Stimulated activated CD8-positive, alpha-beta memory T cell treated with anti-CD3 and anti-CD28 coated beads, Interleukin-12 subunit alpha, Interleukin-12 subunit beta, amount 100 ng/mL, for 4 hours (primary cell): ENCODE measurements at regions not wholly inside any gene's neighbourhood (a gene's known extent, or its start where the extent isn't known, plus 50 kb on each side); places are given as distances from the start of the nearest gene placed in this dataset.

ENCODE experiments used
- DNase-seq: peaks from one replicate; pipeline ENCODE4 v3.0.0-alpha.2; 2020; ENCODE audit warnings: low read depth

DNA sequence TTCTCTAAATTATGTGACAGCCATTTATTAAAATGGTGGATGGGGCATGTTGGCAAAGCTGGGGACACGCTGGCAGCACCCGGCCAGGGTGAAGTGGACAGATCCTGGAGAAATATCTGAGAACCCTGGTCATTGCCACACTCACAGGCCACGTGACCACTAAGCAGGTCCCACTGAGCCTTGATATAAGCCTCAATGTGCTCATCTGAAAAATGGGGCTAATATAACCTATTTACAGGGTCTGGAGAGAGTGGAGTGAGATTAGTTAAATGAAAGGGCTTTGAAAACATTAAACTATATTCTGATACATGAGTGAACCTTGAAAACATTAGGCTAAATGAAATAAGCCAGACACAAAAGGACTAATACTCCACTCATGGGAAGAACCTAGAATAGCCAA lies 108.9 kb downstream of the RBFOX3 start:
- DNase-seq, result no peak

DNA sequence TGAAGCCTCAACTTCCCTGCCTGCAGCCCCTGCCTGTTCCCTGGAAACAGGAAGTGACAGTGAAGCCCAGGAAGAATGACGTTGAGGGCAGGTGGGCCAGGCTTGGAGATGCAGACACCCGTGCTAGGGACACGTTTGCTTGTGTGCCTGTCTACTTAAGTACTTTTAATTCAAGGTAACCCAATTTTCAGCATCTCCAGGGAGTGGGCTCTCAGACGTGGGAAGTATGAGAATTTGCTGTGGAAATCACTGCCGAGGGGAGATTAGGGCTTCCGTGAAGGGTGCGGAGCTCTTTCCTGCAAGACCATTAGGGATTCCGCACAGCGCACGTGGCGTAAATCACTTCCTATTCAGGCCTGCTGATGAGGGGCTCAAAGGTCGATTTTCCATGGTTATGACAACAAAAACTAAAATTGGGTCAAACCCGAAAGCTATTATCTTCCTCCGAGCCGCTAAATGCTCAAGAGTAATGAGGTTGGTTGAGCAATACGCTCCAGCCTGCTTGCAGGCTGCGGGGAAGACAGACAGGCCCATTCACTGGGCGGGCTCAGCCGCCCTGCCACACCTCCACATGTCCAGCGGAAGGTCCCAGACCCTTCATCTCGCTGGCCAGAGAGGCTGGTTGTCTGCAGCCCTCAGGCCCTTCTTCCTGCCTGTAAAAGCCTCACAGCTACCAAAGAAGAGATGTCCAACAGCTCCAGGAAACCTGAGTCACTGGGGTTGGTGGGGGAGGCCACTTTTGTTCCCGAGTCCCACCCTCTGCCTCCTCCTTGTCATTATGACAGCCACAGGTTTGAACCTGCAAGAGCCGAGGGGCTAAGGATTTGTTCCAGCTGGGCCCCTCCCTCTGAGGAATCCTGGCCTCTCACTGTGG lies 109.9 kb downstream of the RBFOX3 start:
- DNase-seq, result no peak

DNA sequence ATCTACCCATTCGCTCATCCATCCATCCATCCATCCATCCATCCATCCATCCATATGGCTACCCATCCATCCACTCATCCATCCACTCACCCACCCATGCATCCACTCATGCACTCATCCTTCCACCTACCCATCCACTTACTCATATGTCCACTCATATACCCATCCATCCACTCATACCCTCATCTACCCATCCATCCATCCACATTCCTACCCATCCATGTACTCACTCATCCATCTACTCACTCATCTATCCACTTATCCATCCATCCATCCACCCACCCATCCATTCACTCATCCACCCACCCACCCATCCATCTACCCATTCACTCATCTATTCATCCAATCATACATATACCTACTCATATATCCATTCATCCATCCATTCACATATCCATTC lies 112.0 kb downstream of the RBFOX3 start:
- no peak for DNase-seq

DNA sequence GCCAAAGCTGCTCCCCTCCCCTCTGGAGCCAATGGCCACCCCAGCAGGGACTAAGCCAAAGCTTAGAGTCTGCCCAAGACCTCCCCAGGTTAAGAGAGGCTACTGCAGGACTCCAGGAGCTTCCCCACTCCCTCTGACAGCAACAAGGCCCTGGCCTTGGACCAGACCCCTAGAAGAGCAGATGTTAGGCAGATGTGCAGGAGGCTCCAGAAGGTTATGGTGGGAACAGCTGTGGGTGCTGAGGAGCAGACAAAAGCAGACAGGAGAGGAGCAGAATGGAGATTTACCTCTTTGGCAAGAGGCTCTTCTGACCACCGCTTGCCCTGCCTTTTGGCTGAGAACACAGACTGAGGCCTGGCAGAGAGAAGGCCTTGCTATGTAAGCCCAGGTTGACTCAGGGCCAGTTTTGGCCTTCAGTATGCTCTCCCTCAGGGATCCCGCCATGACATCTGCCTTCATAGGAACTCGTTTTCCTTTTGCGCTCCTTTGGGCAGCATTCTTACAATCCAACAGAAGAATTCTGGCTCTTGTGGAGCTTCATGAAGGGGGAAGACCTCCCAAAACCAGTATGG lies 113.0 kb downstream of the RBFOX3 start:
- DNase-seq, result no peak

DNA sequence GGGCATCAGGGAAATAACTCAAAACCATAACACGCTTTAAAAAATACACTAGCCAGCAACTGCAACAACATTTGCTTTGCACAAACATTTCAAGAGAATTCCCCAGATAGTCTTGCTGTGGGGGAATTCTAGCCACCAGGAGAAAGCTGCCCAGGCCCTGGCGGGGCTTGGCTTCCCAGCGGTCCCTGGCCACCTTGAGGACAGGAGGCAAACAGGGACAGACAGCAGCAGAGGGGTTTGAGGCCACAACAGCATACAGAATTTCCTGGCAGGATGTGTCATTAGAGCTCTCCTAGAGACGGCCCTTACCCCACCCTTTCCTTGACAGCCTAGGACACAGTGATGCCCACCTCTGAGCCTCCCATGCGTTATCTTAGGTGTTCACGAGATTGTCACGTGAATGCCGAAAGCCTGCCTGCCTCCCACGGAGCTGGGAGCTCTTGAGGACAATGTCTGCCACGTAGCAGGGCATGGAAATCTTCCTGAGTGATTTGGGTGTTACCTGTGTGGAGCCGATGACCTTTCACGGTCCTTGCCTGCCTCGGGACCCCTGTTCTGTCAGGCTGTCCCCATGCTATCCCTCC lies 114.3 kb downstream of the RBFOX3 start:
- no peak for DNase-seq

DNA sequence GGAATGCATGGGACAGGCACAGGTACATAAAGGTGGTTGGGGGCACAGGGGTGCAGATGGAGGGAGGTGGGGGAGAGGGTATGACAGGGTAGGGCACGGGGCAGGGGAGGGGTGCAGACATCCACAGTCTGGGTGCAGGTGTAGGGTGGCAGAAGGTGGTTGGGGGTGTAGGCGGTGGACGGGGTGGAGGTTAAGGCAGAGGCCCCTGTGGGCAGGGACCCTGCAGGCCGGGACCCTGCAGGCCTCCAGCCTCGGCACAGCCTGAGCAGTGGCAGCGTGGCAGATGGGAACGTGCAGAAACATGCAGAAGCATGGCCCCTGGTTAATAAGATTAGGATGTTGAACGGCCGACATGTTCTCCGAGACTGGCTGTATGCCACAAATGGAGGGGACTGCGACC lies 115.2 kb downstream of the RBFOX3 start:
- DNase-seq, result no peak

DNA sequence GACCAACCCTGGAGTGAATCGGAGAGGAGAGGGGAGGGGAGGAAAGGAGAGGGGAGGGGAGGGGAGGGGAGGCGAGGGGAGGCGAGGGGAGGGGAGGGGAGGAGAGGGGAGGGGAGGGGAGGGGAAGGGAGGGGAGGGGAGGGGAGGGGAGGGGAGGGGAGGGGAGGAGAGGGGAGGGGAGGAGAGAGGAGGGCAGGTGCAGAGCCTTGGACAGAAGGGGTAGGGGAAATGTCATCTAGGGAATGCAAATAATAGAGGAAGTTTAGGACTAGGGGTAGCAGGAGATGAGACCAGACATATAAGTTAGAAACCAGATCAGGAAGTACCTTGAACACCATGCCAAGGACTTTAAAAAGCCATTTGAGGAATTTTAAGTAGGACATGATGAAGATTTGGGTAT lies 119.8 kb downstream of the RBFOX3 start:
- DNase-seq, result no peak

DNA sequence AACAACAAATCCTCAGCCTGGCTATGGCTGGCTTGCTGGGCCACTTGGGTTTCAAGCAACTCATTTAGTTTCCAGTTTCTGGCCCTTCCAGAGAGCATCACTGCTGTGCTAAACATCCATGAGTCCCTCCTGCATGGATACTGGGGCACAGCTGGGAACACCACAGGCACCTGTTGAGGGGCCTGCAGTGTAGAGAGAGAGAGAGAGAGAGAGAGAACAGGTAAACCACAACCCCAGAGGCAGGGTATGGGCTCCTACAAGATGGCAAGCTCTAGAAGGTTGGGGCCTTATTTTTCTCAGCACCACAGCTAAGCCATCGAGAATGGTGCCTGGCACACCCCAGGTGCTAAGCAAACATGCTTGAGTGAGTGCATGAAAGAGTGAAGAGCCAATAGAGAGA lies 120.3 kb downstream of the RBFOX3 start:
- no peak for DNase-seq

DNA sequence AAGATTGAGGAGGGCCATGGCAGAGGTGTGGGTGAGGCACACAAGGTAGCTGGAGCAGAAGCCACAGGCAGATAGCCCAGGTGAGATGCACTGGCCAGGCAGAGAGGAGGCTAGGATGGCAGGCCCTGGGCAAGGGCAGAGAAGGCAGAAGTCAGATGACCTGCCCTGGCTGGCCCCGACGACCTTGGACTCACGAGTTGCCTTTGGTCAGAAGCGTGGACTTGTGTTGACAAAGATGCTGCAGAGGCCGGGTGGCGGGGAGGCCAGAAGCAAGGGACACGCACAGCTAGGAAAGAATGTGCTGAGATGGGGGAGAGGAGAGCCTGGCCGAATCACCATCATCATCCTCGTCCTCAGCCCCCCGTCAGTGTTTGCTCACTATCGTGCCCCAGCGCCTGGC lies 123.7 kb downstream of the RBFOX3 start:
- no peak for DNase-seq

DNA sequence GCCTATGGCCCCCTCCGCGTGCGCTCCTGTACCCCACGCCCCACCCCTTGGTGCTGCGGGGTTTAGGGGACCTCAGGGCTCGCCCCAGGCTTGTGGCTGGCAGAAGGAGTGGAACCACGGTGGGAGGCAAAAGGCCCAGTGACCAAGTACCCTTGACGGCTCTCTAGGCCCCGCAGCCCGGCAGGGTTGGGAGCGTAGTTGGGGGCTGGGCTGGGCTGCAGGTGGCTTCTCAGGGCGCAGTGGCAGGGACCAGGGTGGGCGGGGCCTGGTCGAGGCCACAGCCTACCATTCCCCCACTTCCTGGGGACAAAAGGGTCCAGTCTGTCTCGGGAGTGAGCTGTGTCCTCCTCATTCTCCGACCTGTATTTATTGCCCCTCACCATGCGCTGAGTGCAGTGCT lies 124.9 kb downstream of the RBFOX3 start:
- no peak for DNase-seq

DNA sequence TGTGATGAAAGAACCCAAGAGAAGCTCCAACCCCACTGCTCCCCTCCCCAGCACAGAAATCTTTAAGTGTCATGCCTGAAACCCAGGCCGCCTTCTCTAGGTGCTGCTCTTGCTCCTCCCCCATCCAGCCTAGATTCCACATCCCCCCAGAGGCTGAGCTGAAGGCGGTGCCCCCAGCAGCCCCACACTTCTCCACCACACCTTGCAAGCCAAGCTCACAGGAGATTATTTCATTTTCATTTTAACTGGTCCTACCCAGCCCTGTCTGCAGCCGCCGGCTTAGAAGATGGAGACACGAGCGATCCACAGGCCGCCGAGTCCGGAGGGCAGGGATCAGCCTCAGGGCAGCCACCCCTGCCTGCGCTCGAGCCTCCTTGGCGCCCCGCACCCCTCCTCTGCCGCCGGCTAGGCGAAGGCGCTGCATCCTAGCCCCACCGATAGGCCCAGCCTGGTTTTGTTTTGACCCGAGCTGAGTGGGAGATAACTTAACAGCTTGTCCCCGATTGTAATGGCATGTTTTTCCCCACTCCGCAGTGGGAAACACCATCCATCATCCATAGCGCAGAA lies 125.3 kb downstream of the RBFOX3 start:
- no peak for DNase-seq

DNA sequence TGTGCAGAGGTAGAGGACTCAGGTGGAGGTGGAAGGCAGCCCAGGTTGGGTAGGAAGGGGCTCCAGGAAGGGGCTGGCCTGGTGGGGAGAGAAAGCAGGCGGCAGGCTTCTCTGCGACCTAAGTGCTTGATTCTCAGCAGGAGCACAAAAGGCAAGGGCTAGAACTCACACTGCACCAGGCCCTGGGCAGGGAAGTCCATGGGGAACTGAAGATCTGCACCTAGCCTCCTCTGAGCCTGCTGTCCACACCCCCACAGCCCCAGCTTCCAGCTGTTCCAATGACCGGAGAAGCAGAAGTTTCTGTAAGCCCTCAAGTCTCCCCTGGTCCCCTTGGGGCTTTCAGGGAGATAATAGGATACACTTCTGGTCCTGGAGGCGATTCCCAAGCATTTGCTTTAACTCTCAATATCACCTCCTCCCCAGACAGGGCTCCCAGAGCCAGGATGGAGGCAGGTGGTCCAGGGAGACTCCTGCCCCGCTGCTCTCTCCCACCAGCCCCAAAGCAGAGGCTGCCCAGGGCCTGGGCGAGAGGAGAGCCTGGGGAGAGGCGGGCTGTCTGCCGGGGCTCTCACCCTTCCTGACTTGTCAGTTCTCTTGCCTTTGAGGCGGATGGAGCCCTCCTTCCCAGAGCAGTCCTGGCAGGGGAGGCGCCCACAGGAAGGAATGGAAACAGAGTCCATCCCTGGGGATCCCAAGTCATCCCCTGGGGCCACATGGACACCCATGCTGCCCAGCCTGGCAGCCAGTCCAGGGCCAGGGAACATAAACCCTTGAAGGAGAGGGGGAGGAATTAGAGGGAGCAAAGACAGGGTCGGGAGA lies 126.0 kb downstream of the RBFOX3 start:
- DNase-seq, result no peak

DNA sequence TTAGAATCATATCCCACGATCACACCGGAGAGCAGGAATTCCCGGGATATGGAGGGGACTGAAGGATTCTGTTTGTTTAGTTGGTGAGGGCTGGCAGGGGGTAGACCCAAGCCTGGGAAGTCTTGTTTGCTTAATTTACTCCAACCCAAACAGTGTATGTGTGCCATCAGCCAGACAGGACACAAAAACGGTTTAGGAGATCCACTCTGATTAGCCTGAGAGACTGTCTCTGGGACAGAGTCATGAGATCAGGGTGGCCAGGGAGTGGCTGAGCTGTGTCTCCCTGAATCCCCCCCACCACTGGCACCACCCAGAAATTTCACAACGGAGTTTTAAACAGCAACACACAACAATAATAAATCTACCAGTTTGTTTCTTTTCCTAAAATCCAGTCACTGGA lies 127.0 kb downstream of the RBFOX3 start:
- no peak for DNase-seq

DNA sequence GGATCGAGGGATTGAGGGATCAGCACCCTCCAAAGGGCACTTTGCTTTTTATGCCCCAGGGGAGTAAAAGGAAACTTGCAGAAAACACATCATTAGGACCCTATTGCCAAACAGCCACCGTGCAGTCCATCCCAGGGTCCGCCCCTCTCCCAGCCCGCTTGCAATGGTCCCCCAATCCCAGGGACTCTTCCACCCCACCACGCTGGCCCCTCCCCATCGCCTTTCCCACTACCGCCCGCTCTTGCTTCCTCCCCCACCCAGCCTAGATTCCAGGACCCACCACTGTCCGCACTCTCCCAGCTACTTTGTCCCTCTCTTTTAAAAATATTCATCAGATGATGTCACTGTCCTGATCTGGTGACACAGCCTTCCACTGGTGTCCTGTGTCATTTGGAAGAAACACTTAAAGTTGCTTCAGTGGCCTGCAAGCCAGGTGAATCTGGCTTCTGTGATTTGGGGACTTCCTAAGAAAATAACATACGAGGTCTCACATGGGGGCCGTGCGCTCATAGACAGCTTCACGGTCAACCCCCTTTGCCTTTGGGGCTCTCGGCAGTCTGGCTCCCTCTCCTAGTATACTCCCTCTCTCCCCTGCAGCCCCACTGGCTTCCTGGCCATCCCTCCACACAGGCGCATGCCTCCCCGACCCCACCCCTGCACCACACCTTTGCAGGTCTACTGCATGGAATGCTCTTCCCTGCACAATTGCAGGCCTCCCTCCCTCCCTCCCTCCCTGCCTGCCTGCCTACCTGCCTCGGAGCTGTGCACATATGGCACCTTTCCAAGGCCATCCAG lies 127.9 kb downstream of the RBFOX3 start:
- no peak for DNase-seq

DNA sequence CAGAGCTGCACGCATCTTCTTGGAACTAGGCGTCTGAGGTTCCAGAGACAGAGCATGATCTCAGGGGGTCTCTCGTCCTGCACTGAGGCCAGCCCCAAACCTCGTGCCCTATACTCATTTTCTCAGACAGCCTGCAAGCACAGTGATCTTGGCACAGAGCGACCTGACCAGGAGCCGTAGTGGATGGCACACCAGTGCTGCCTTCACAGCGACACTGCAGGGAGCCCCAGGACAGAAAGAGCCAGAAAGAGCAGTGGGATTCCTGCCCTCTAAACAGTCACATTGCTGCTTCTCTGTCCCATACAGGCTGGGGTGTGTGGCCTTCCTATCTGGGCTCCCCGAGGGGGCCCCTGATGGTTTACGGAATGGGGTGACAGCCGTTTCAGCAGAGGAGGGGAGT lies 131.0 kb downstream of the RBFOX3 start:
- no peak for DNase-seq

DNA sequence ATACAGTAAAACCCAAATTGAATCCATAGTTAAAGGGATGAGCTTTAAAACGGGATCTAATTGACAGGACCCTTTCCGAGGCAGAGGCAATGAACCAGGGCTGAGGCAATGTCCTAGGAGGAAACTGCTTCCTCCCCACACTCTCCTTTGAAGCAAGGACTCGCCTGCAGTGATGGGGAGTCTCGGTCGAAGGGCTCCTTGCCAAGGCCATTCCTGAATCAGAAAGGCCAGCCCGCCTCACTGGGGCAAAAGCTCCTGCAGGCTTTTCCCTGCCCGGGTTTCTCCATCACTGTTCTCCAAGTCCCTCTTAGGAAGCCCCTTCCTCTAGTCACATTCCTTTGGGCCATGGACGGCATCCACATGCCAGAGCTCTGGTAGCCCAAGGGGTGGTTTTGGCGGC lies 132.0 kb downstream of the RBFOX3 start:
- DNase-seq, result no peak

DNA sequence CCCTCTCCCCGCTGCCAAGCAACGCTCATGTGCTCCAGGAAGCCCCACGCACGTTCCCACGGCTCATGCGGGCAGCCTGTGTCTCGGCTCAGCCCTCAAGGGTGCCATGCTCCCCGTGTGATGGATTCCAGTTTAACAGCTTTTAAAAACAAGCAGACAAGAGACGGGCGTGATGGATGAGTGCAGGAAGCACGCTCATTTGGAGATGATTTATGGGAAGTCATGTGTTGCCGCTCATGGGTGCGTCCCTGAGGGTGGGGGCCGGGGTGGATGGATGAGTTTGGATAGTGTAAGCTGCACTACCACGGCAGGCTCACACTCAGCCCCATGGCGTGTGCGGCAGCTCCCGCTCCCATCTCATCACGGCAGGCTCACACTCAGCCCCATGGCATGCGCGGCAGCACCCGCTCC lies 132.8 kb downstream of the RBFOX3 start:
- DNase-seq, result no peak

DNA sequence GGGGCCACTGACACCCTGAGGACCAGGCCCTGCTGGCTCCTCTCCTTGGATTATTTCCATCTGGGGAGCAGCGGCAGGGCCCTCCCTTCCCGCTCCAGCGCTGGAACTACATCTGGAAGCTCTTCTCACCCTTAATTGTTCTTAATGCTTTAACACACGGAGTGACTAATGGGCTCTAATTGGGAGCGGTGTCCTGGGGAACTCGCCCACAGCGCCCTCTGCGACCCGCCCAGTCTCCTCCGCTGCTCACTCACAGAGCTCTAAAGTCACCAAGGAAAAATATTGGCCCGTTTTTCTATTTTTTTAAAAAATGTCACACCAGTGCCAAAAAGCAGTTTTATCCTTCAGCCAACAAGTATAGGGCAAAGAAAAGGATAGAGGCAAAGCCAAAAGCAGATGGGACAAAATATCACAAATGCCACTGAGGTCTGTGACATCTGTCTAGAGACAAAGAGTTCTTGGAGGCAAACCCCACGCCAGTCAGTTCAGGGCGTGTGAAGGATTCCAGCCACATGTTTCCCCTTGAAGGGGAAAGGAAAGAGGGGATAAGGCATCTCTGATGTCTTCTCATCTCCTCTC lies 134.7 kb downstream of the RBFOX3 start:
- no peak for DNase-seq

DNA sequence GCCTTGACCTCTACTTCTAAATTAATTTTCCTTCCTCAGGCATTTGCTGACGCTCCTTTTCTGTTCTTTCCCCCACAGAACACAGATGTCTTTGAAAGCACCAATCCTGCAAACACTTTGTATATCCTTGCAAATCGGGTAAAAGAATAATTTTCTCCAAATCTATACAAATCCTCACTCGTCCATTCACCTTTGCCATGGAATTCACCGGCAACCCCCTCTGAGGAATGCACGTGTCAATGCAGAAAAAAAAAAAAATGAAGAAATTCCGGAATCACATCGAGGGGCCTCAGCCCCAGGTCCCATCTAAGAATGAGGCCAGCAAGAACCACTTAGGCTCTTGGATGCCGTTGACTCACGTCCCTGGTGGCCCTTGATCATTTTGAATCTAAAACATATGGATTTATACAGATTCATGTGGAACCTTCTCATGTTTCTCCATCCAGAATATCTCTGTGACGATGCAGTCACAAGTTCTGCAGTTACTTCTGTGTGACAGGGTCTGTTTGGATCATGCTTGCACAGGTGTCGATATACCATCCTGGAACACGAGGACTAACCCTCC lies 136.9 kb downstream of the RBFOX3 start:
- no peak for DNase-seq

DNA sequence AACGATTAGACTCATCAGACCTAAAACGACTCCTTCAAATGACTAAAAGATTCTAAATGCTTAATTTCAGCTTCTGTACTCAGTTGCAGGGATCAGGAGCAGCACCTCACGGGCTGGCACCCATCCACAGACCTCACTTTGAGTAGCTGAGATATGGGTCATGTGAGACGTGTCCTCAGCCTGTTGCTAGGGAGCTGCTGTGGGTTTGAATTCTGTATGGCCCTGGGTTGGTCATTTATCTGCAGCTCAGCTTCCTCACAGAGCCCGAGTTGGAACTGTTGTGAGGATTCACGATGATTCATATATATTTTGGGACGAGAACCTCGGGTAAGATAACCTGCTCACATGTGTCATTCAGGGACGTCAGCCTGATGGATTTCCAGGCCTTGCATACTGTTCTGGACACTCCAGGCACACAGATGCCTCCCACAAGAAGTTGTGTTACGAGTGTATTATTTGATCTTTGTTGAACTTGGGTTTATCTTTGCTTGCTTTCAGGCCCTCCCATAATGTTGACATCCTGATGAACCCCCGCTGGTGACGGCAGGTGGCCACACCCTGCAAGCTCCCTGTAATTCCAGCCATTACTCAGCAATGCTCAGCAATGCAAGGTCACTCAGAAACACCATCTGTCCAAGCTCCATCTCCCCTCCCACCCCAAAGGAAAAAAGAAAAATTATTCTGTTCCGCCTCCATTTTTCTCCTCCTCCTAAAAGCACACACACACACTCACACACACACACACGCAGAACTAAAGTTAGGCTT lies 137.6 kb downstream of the RBFOX3 start:
- DNase-seq, result no peak
